GM12878 (cell line): ENCODE measurements at regions not wholly inside any gene's neighbourhood (a gene's known extent, or its start where the extent isn't known, plus 50 kb on each side); places are given as distances from the start of the nearest gene placed in this dataset.

ENCODE experiments used
- ATAC-seq: fragments of 200-7000 bp; cut with Tn5 transposase; 3 replicates; pipeline ENCODE4 v1.9.1; 2020; ENCODE audit warnings: mild to moderate bottlenecking, moderate library complexity
- BruUV-seq: library from RNA; stranded (reverse); fragments of 400-500 nt; replicated peaks from 2 replicates; lab custom pipeline; 2021; lab: Mats Ljungman, UMichigan
- CTCF ChIA-PET: fragments of 300-600 bp; sonication (Branson Sonifier 250); formaldehyde crosslinking; extraction: SDS; loops from one replicate; lab custom pipeline; 2021; ENCODE audit warnings: inconsistent platforms; lab: Yijun Ruan, JAX
- POLR2A ChIA-PET: fragments of 350-600 bp; formaldehyde crosslinking; extraction: SDS; loops from one replicate; lab custom pipeline; 2021; ENCODE audit warnings: inconsistent platforms; lab: Charles Lee
- RAD21 ChIA-PET: fragments of 300-600 bp; sonication (Branson Sonifier 250); formaldehyde crosslinking; loops from one replicate; lab custom pipeline; 2023; ENCODE audit warnings: antibody characterized with exemption; ENCODE audit not compliant: unreplicated experiment; lab: Charles Lee
- SMC1A ChIA-PET: fragments of 300-600 bp; sonication (Branson Sonifier 250); formaldehyde crosslinking; loops from one replicate; lab custom pipeline; 2023; ENCODE audit not compliant: unreplicated experiment, uncharacterized antibody; lab: Charles Lee
- DNase-seq: peaks from one replicate; pipeline ENCODE4 v3.0.0-alpha.2; 2011; ENCODE audit warnings: low read depth, low spot score
- FAIRE-seq: peaks from 3 replicates; lab custom pipeline; 2011; peaks lifted over from hg19 to GRCh38; lab: Jason Lieb, UNC
- H2AFZ ChIP-seq: 2 replicates; pipeline ENCODE4 v1.6.0; 2011; ENCODE audit warnings: low read depth, low read length, control low read depth; ENCODE audit not compliant: control insufficient read depth
- H3K27ac ChIP-seq: 2 replicates; pipeline ENCODE4 v1.5.1; 2011; ENCODE audit warnings: control low read depth; ENCODE audit not compliant: control insufficient read depth, insufficient read depth
- H3K27me3 ChIP-seq, 2 experiments: replicated peaks in 1 of 2; 2 replicates each; pipeline versions ENCODE4 v1.6.0 to v1.6.1; 2011; ENCODE audit warnings: low read length in 1 of 2; ENCODE audit not compliant: control insufficient read depth in 2 of 2, insufficient read depth in 2 of 2
- H3K36me3 ChIP-seq, 2 experiments: 2 replicates each; pipeline ENCODE4 v1.5.1; 2011; ENCODE audit warnings: low read length in 1 of 2; ENCODE audit not compliant: control insufficient read depth in 2 of 2, insufficient read depth in 2 of 2
- H3K4me1 ChIP-seq: 2 replicates; pipeline ENCODE4 v1.6.1; 2011; ENCODE audit warnings: mild to moderate bottlenecking, low read length, moderate library complexity, mixed read lengths; ENCODE audit not compliant: control insufficient read depth, insufficient read depth
- H3K4me2 ChIP-seq: 2 replicates; pipeline ENCODE4 v1.6.0; 2011; ENCODE audit warnings: control low read depth; ENCODE audit not compliant: control insufficient read depth, insufficient read depth
- H3K4me3 ChIP-seq: fragments of 200-600 bp; sonication (generic); 2 replicates; pipeline ENCODE4 v1.5.1; 2016
- H3K79me2 ChIP-seq: 2 replicates; pipeline ENCODE4 v1.6.0; 2011; ENCODE audit warnings: low read length; ENCODE audit not compliant: control insufficient read depth, insufficient read depth
- H3K9ac ChIP-seq: 2 replicates; pipeline ENCODE4 v1.8.0; 2011; ENCODE audit warnings: low read length, control low read depth, mixed read lengths; ENCODE audit not compliant: control insufficient read depth, insufficient read depth
- H3K9me3 ChIP-seq: replicated peaks from 3 replicates; pipeline ENCODE4 v1.5.1; 2011; ENCODE audit warnings: mild to moderate bottlenecking, low read length; ENCODE audit not compliant: control insufficient read depth, insufficient read depth
- H4K20me1 ChIP-seq: 2 replicates; pipeline ENCODE4 v1.6.0; 2011; ENCODE audit not compliant: control insufficient read depth, insufficient read depth
- BHLHE40 ChIP-seq, 2 experiments: fragments of 450-650 bp in 1 of 2; IDR thresholded peaks; 2 replicates each; pipeline ENCODE4 v1.6.1; 2011 to 2017; ENCODE audit warnings: low read depth in 2 of 2, borderline replicate concordance in 1 of 2, improper control_type of control experiment in 1 of 2, low read length in 1 of 2, mild to moderate bottlenecking in 1 of 2
- BRCA1 ChIP-seq: IDR thresholded peaks from 2 replicates; pipeline ENCODE4 v1.6.1; 2011; ENCODE audit warnings: low read depth, low read length, improper control_type of control experiment
- CBFB ChIP-seq: IDR thresholded peaks from 2 replicates; pipeline ENCODE4 v1.6.1; 2016; ENCODE audit warnings: antibody characterized with exemption, low read depth
- CHD4 ChIP-seq: fragments of 200-600 bp; sonication (generic); IDR thresholded peaks from 2 replicates; pipeline ENCODE4 v1.6.1; 2016; ENCODE audit warnings: mild to moderate bottlenecking
- FOS ChIP-seq: IDR thresholded peaks from 3 replicates; pipeline ENCODE4 v1.6.1; 2011; ENCODE audit warnings: borderline replicate concordance; ENCODE audit not compliant: insufficient read length; ENCODE audit errors: extremely low read depth
- FOXK2 ChIP-seq: fragments of 450-650 bp; IDR thresholded peaks from 2 replicates; pipeline ENCODE4 v1.6.1; 2017; ENCODE audit warnings: mild to moderate bottlenecking, moderate library complexity
- HSF1 ChIP-seq: fragments of 150-350 bp; IDR thresholded peaks from 2 replicates; pipeline ENCODE4 v1.6.1; 2014; ENCODE audit warnings: mild to moderate bottlenecking, low read depth, low read length
- MTA2 ChIP-seq: fragments of 450-650 bp; IDR thresholded peaks from 2 replicates; pipeline ENCODE4 v1.6.1; 2016; ENCODE audit warnings: low read depth, mild to moderate bottlenecking, moderate library complexity
- MTA3 ChIP-seq: IDR thresholded peaks from 2 replicates; pipeline ENCODE4 v1.6.1; 2012; ENCODE audit warnings: low read length, inconsistent platforms, borderline replicate concordance
- NR2F1 ChIP-seq: fragments of 450-650 bp; conservative IDR thresholded peaks from 2 replicates; pipeline ENCODE4 v1.6.1; 2017; ENCODE audit warnings: mild to moderate bottlenecking
- NRF1 ChIP-seq: conservative IDR thresholded peaks from 2 replicates; pipeline ENCODE4 v1.6.1; 2011; ENCODE audit warnings: mild to moderate bottlenecking, low read depth, low read length, improper control_type of control experiment
- PAX5 ChIP-seq: IDR thresholded peaks from 2 replicates; pipeline ENCODE4 v1.6.1; 2011; ENCODE audit warnings: low read depth, low read length, borderline replicate concordance
- RELA ChIP-seq: fragments of 450-650 bp; IDR thresholded peaks from 2 replicates; pipeline ENCODE4 v1.8.0; 2014; ENCODE audit warnings: borderline replicate concordance; ENCODE audit not compliant: partially characterized antibody
- SMAD5 ChIP-seq: IDR thresholded peaks from 2 replicates; pipeline ENCODE4 v1.6.1; 2016; ENCODE audit warnings: antibody characterized with exemption, low read depth
- SMARCA5 ChIP-seq: fragments of 450-650 bp; IDR thresholded peaks from 2 replicates; pipeline ENCODE4 v1.6.1; 2017; ENCODE audit warnings: mild to moderate bottlenecking
- SMC3 ChIP-seq: IDR thresholded peaks from 2 replicates; pipeline ENCODE4 v1.6.1; 2011; ENCODE audit warnings: low read length, improper control_type of control experiment, borderline replicate concordance
- SRF ChIP-seq, 2 experiments: IDR thresholded peaks; 2 replicates each; pipeline ENCODE4 v1.6.1; 2011; ENCODE audit warnings: low read depth in 2 of 2, low read length in 2 of 2, mild to moderate bottlenecking in 1 of 2, moderate library complexity in 1 of 2
- ZBTB4 ChIP-seq: fragments of 450-650 bp; formaldehyde crosslinking; IDR thresholded peaks from 2 replicates; pipeline ENCODE4 v1.4.0; 2022; ENCODE audit warnings: mild to moderate bottlenecking, moderate library complexity
- WGBS: methylation state at CpG from one replicate; pipeline ENCODE4 v1.1.6; 2016; ENCODE audit warnings: low lambda C conversion rate; ENCODE audit not compliant: insufficient replicate concordance, insufficient coverage; ENCODE audit errors: missing lambda C conversion rate; 5-methylcytosine and 5-hydroxymethylcytosine counted together
- in situ Hi-C: fragments of 300-500 bp; cut with MboI; formaldehyde crosslinking; loops from 9 replicates; pipeline ENCODE4 v1.14.3; 2018; ENCODE audit warnings: mixed read lengths
- intact Hi-C: fragments of 100-400 bp; cut with micrococcal nuclease; formaldehyde crosslinking; loops from one replicate; pipeline ENCODE4 v1.14.2; 2022; ENCODE audit not compliant: unreplicated experiment
- TF ChIP-seq, protein P1 (sequence below): fragments of 450-650 bp; IDR thresholded peaks from 2 replicates; pipeline ENCODE4 v1.6.1; 2016; ENCODE audit warnings: mild to moderate bottlenecking
- TF ChIP-seq, protein P2 (sequence below): fragments of 450-650 bp; IDR thresholded peaks from 2 replicates; pipeline ENCODE4 v1.6.1; 2017; ENCODE audit warnings: borderline replicate concordance

GRCh38 chr18:46301571-46301970, 197.4 kb downstream of the HAUS1 start:
- SMC1A ChIA-PET = no interaction called here
- in situ Hi-C loops = no loop called here

More at GRCh38 chr18:46301571-46301970, 197.4 kb downstream of the HAUS1 start:
- H3K4me3 ChIP-seq = no peak overlapping the region
- no peak for TF ChIP-seq NRF1
- no peak for TF ChIP-seq ZBTB4 (CRISPR knock-in tag)
- TF ChIP-seq HSF1 = no peak
- no peak for TF ChIP-seq CHD4
- no peak for TF ChIP-seq FOS
- TF ChIP-seq MTA2 = no peak
- no peak for TF ChIP-seq BRCA1
- no peak for TF ChIP-seq FOXK2
- no peak for TF ChIP-seq BHLHE40 (IDR thresholded peaks at IDR 0.05; ENCODE audit: borderline replicate concordance in 1 of 2, low read depth in 2 of 2, low read length in 1 of 2)
- no peak for TF ChIP-seq PAX5
- no peak for TF ChIP-seq MTA3
- no peak for TF ChIP-seq SMC3
- TF ChIP-seq RELA = no peak
- no peak for TF ChIP-seq SRF (IDR thresholded peaks at IDR 0.05; ENCODE audit: low read depth in 2 of 2, low read length in 2 of 2)
- no peak for TF ChIP-seq NR2F1
- TF ChIP-seq, protein P1, sequence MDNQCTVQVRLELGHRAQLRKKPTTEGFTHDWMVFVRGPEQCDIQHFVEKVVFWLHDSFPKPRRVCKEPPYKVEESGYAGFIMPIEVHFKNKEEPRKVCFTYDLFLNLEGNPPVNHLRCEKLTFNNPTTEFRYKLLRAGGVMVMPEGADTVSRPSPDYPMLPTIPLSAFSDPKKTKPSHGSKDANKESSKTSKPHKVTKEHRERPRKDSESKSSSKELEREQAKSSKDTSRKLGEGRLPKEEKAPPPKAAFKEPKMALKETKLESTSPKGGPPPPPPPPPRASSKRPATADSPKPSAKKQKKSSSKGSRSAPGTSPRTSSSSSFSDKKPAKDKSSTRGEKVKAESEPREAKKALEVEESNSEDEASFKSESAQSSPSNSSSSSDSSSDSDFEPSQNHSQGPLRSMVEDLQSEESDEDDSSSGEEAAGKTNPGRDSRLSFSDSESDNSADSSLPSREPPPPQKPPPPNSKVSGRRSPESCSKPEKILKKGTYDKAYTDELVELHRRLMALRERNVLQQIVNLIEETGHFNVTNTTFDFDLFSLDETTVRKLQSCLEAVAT = no peak
- TF ChIP-seq, protein P2, sequence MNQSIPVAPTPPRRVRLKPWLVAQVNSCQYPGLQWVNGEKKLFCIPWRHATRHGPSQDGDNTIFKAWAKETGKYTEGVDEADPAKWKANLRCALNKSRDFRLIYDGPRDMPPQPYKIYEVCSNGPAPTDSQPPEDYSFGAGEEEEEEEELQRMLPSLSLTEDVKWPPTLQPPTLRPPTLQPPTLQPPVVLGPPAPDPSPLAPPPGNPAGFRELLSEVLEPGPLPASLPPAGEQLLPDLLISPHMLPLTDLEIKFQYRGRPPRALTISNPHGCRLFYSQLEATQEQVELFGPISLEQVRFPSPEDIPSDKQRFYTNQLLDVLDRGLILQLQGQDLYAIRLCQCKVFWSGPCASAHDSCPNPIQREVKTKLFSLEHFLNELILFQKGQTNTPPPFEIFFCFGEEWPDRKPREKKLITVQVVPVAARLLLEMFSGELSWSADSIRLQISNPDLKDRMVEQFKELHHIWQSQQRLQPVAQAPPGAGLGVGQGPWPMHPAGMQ = no peak
- TF ChIP-seq SMARCA5 = no peak
- TF ChIP-seq CBFB = no peak
- TF ChIP-seq SMAD5 = no peak
- ChIA-PET CTCF (no interaction called here), POLR2A (no interaction called here), RAD21 (no interaction called here)
- no peak for FAIRE-seq
- intact Hi-C loops = no loop called here
- 45% methylated on average over 7 of the region's 9 CpGs for WGBS
- BruUV-seq = no TSS peak
- no peak overlapping the region for H3K9ac ChIP-seq
- peaks cover 0 to 1% of the 10 kb centered on the region in 2 experiments; a peak in 1 of 4 replicates for H3K27me3 ChIP-seq
- H3K4me2 ChIP-seq = no peak overlapping the region
- no peaks in the 10 kb centered on the region for H3K9me3 ChIP-seq
- no peaks in the 10 kb centered on the region for H3K4me1 ChIP-seq
- no peaks in the 10 kb centered on the region for H3K79me2 ChIP-seq
- ATAC-seq = no peak
- no peaks in the 10 kb centered on the region for H4K20me1 ChIP-seq
- DNase-seq = no peak
- H3K36me3 ChIP-seq = no peaks in the 10 kb centered on the region
- no peak overlapping the region for H2AFZ ChIP-seq
- no peak overlapping the region for H3K27ac ChIP-seq
